MCF 10A (cell line): ENCODE measurements at regions not wholly inside any gene's neighbourhood (a gene's known extent, or its start where the extent isn't known, plus 50 kb on each side); places are given as distances from the start of the nearest gene placed in this dataset.
"Not testable (repeated sequence)": the region's sequence is repeated elsewhere in the genome, so short reads cannot be mapped to it uniquely, and the experiment has no call there.

ENCODE experiments used
- BruUV-seq: library from RNA; stranded (reverse); fragments of 400-500 nt; replicated peaks from 2 replicates; lab custom pipeline; 2021; lab: Mats Ljungman, UMichigan
- CTCF ChIA-PET: fragments of 300-600 bp; sonication (Branson Sonifier 250); formaldehyde crosslinking; extraction: SDS; loops from one replicate; lab custom pipeline; 2021; ENCODE audit warnings: antibody characterized with exemption, inconsistent platforms; lab: Yijun Ruan, JAX
- POLR2A ChIA-PET: fragments of 300-600, 350-650 bp; sonication (Branson Sonifier 250); formaldehyde crosslinking; extraction: SDS; loops from one replicate; lab custom pipeline; 2020; ENCODE audit warnings: antibody characterized with exemption, inconsistent platforms; lab: Yijun Ruan, JAX
- DNase-seq: peaks from one replicate; pipeline ENCODE4 v3.0.0-alpha.2; 2018; ENCODE audit not compliant: unreplicated experiment
- H3K27ac Mint-ChIP-seq: one replicate; pipeline ENCODE4 v1.8.0; 2022; ENCODE audit warnings: mild to moderate bottlenecking, low read depth, mixed read lengths; ENCODE audit not compliant: unreplicated experiment
- H3K27me3 Mint-ChIP-seq: one replicate; pipeline ENCODE4 v1.8.0; 2022; ENCODE audit warnings: mixed read lengths; ENCODE audit not compliant: insufficient read depth, unreplicated experiment
- H3K36me3 Mint-ChIP-seq: one replicate; pipeline ENCODE4 v1.8.0; 2022; ENCODE audit warnings: mild to moderate bottlenecking, moderate library complexity, mixed read lengths; ENCODE audit not compliant: insufficient read depth, unreplicated experiment
- H3K4me1 Mint-ChIP-seq: one replicate; pipeline ENCODE4 v1.8.0; 2022; ENCODE audit warnings: mixed read lengths; ENCODE audit not compliant: insufficient read depth, unreplicated experiment
- H3K4me3 Mint-ChIP-seq: one replicate; pipeline ENCODE4 v1.8.0; 2022; ENCODE audit warnings: mild to moderate bottlenecking, moderate library complexity, mixed read lengths; ENCODE audit not compliant: unreplicated experiment
- H3K9me3 Mint-ChIP-seq: one replicate; pipeline ENCODE4 v1.8.0; 2022; ENCODE audit warnings: mixed read lengths; ENCODE audit not compliant: unreplicated experiment
- CTCF ChIP-seq: fragments of 200-600 bp; IDR thresholded peaks from one replicate; pipeline ENCODE4 v1.8.0; 2022; ENCODE audit warnings: antibody characterized with exemption, mild to moderate bottlenecking; ENCODE audit not compliant: unreplicated experiment
- intact Hi-C: fragments of 100-400 bp; cut with micrococcal nuclease; formaldehyde crosslinking; loops from 2 replicates; pipeline ENCODE4 v1.14.1; 2022

- Mint-ChIP-seq H3K9me3 (peaks cover 13% of the 10 kb centered on the region), H3K27ac (no peak overlapping the region), H3K36me3 (no peaks in the 10 kb centered on the region), H3K27me3 (no peaks in the 10 kb centered on the region), H3K4me1 (no peaks in the 10 kb centered on the region), H3K4me3 (no peak overlapping the region)
- no peak for TF ChIP-seq CTCF
- ChIA-PET POLR2A (interaction anchor here (0.9 to 1.3 kb wide), 2 partner anchors 34 to 73 kb away, joined by 3 read pairs; no protein-coding TSS in a partner anchor), CTCF (no interaction called here)
- intact Hi-C loops, result no loop called here
- BruUV-seq, result no TSS peak
- DNase-seq, result no peak
Measured at GRCh38 chrX:118271775-118272174, 74.1 kb upstream of the WDR44 start.

GRCh38 chrX:118272242-118272641, 73.7 kb upstream of the WDR44 start:
- Mint-ChIP-seq H3K36me3 (no peaks in the 10 kb centered on the region), H3K9me3 (peaks cover 8% of the 10 kb centered on the region), H3K4me1 (no peaks in the 10 kb centered on the region), H3K27ac (no peak overlapping the region), H3K27me3 (no peaks in the 10 kb centered on the region), H3K4me3 (no peak overlapping the region)
- ChIA-PET CTCF (interaction anchor here (0.9 to 1.4 kb wide), 2 partner anchors 17 to 18 kb away, joined by 4 read pairs; no protein-coding TSS in a partner anchor), POLR2A (interaction anchor here (0.9 to 1.3 kb wide), 2 partner anchors 34 to 73 kb away, joined by 3 read pairs; no protein-coding TSS in a partner anchor)
- no peak for TF ChIP-seq CTCF
- intact Hi-C loops, result no loop called here
- BruUV-seq, result no TSS peak
- DNase-seq, result peak; percentile 42

GRCh38 chrX:118286066-118286762, 59.7 kb upstream of the WDR44 start:
- CTCF ChIA-PET, result no interaction called here
- DNase-seq, result no peak
- no peaks in the 10 kb centered on the region for H3K9me3 Mint-ChIP-seq
- H3K4me1 Mint-ChIP-seq, result no peaks in the 10 kb centered on the region
- H3K4me3 Mint-ChIP-seq, result no peak overlapping the region
- intact Hi-C loops, result no loop called here
- H3K27me3 Mint-ChIP-seq, result no peaks in the 10 kb centered on the region
- TF ChIP-seq CTCF, result no peak
- no peak overlapping the region for H3K27ac Mint-ChIP-seq
- H3K36me3 Mint-ChIP-seq, result no peaks in the 10 kb centered on the region
- POLR2A ChIA-PET, result interaction anchor here (0.7 kb wide), 1 partner anchor 48 kb away, joined by 4 read pairs; no protein-coding TSS in a partner anchor
- no TSS peak for BruUV-seq

- POLR2A ChIA-PET, BruUV-seq, H3K36me3 Mint-ChIP-seq, H3K27ac Mint-ChIP-seq, DNase-seq, H3K4me1 Mint-ChIP-seq, H3K4me3 Mint-ChIP-seq, CTCF ChIA-PET, intact Hi-C loops, H3K9me3 Mint-ChIP-seq: not testable (repeated sequence)
- H3K27me3 Mint-ChIP-seq, result peaks cover 14% of the 10 kb centered on the region
Measured at GRCh38 chrX:118295818-118296217, 50.1 kb upstream of the WDR44 start.
